Esophagus muscularis mucosa (tissue), 4 donors: ENCODE measurements at regions not wholly inside any gene's neighbourhood (a gene's known extent, or its start where the extent isn't known, plus 50 kb on each side); places are given as distances from the start of the nearest gene placed in this dataset.

ENCODE experiments used
- CTCF ChIP-seq, 3 experiments: fragments of 200-600 bp in 2 of 3; fragments of 450-650 bp in 1 of 3; sonication (generic) in 2 of 3; IDR thresholded peaks; one replicate each; pipeline ENCODE4 v1.5.1; 2017 to 2019; ENCODE audit warnings: antibody characterized with exemption in 3 of 3, mild to moderate bottlenecking in 2 of 3, moderate library complexity in 1 of 3
- EP300 ChIP-seq: sonication (generic); formaldehyde crosslinking; IDR thresholded peaks from one replicate; pipeline ENCODE4 v1.6.1; 2017; ENCODE audit warnings: antibody characterized with exemption
- POLR2A ChIP-seq: fragments of 450-650 bp; IDR thresholded peaks from one replicate; pipeline ENCODE4 v1.6.1; 2017; ENCODE audit warnings: antibody characterized with exemption, moderate library complexity, mild to moderate bottlenecking, low read depth
- POLR2AphosphoS5 ChIP-seq, 2 donors: sonication (generic); formaldehyde crosslinking; IDR thresholded peaks; one replicate each; pipeline ENCODE4 v1.6.1; 2017; ENCODE audit warnings: antibody characterized with exemption in 2 of 2

- TF ChIP-seq POLR2A = no peak
- TF ChIP-seq CTCF (IDR thresholded peaks at IDR 0.05) = no peak
- no peak for TF ChIP-seq EP300
- no peak for TF ChIP-seq POLR2AphosphoS5 (IDR thresholded peaks at IDR 0.05)
Measured at GRCh38 chr5:17878541-17878940, 244.3 kb downstream of the TAF11L14 start.
